Mesendoderm (in vitro differentiated cells): ENCODE measurements at regions not wholly inside any gene's neighbourhood (a gene's known extent, or its start where the extent isn't known, plus 50 kb on each side); places are given as distances from the start of the nearest gene placed in this dataset.

Experiments used
- DNase-seq: peaks from one replicate; pipeline ENCODE4 v3.0.0; 2013
- H2AK5ac ChIP-seq: 2 replicates; pipeline ENCODE4 v1.6.1; 2013; ENCODE audit warnings: low read length, inconsistent platforms
- H2BK120ac ChIP-seq: 2 replicates; pipeline ENCODE4 v1.6.1; 2013; ENCODE audit warnings: low read depth, mild to moderate bottlenecking, low read length, moderate library complexity, mixed read lengths
- H2BK15ac ChIP-seq: replicated peaks from 2 replicates; pipeline ENCODE4 v1.6.1; 2013; ENCODE audit warnings: low read depth, mild to moderate bottlenecking, moderate library complexity
- H2BK5ac ChIP-seq: 2 replicates; pipeline ENCODE4 v1.6.1; 2013; ENCODE audit warnings: low read length, inconsistent platforms
- H3K18ac ChIP-seq: 2 replicates; pipeline ENCODE4 v1.6.1; 2013; ENCODE audit warnings: mild to moderate bottlenecking, low read length, mixed read lengths
- H3K23ac ChIP-seq: one replicate; pipeline ENCODE4 v1.6.1; 2013; ENCODE audit warnings: low read length
- H3K27ac ChIP-seq: 2 replicates; pipeline ENCODE4 v1.5.1; 2013; ENCODE audit warnings: low read depth, mild to moderate bottlenecking, inconsistent platforms, low read length, moderate library complexity
- H3K27me3 ChIP-seq: 2 replicates; pipeline ENCODE4 v1.6.1; 2013; ENCODE audit warnings: low read length, control low read depth, mild to moderate bottlenecking, inconsistent platforms; ENCODE audit not compliant: insufficient read depth, poor library complexity
- H3K36me3 ChIP-seq: 2 replicates; pipeline ENCODE4 v1.6.1; 2013; ENCODE audit warnings: low read length, inconsistent platforms; ENCODE audit not compliant: control insufficient read depth, insufficient read depth
- H3K4ac ChIP-seq: one replicate; pipeline ENCODE4 v1.6.1; 2013; ENCODE audit warnings: low read depth, mild to moderate bottlenecking, low read length, moderate library complexity
- H3K4me1 ChIP-seq: 2 replicates; pipeline ENCODE4 v1.6.1; 2013; ENCODE audit warnings: low read depth, low read length, inconsistent platforms; ENCODE audit not compliant: control insufficient read depth
- H3K4me2 ChIP-seq: 2 replicates; pipeline ENCODE4 v1.6.1; 2013; ENCODE audit warnings: low read length
- H3K4me3 ChIP-seq: 2 replicates; pipeline ENCODE4 v1.5.1; 2013; ENCODE audit warnings: mild to moderate bottlenecking, low read length
- H3K56ac ChIP-seq: one replicate; pipeline ENCODE4 v1.6.1; 2013; ENCODE audit warnings: low read length
- H3K79me1 ChIP-seq: 2 replicates; pipeline ENCODE4 v1.6.1; 2013; ENCODE audit warnings: low read length, inconsistent platforms
- H3K79me2 ChIP-seq: 2 replicates; pipeline ENCODE4 v1.6.1; 2013; ENCODE audit warnings: mild to moderate bottlenecking, low read length; ENCODE audit not compliant: control insufficient read depth, insufficient read depth
- H3K9ac ChIP-seq: 2 replicates; pipeline ENCODE4 v1.6.1; 2013; ENCODE audit warnings: low read length, inconsistent platforms
- H4K5ac ChIP-seq: one replicate; pipeline ENCODE4 v1.6.1; 2013; ENCODE audit warnings: low read length
- H4K8ac ChIP-seq: one replicate; pipeline ENCODE4 v1.6.1; 2013; ENCODE audit warnings: low read depth, mild to moderate bottlenecking, control low read depth, low read length, moderate library complexity
- WGBS: extraction: QIAGEN DNeasy Blood & Tissue Kit; methylation state at CpG from one replicate; pipeline ENCODE4 v1.1.7; 2013; ENCODE audit warnings: low lambda C conversion rate, missing lambda C conversion rate; ENCODE audit not compliant: insufficient coverage; ENCODE audit errors: extremely low coverage; 5-methylcytosine and 5-hydroxymethylcytosine counted together

DNA sequence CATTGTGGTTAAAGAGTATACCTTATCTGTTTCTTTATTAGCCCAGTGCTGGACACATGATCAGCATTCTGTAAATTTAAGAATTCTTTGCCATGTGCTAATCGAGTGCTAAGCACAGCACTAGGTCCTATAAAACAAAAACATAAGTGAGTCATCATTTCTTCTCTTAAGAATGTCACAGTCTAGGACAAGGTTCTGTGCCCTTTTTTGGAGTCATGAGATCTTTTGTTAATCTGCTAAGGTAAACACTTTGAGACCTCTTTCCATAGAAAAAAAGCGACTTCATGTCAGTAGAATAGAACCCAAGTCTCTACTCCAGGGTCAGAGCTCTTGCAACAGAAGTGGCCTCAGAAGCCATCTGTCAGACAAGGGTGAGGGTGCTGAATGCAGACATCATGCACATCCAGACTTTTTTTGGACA lies 70.0 kb upstream of the NFIA start:
- WGBS = no CpG with 5 or more reads among the region's 2 CpGs

DNA sequence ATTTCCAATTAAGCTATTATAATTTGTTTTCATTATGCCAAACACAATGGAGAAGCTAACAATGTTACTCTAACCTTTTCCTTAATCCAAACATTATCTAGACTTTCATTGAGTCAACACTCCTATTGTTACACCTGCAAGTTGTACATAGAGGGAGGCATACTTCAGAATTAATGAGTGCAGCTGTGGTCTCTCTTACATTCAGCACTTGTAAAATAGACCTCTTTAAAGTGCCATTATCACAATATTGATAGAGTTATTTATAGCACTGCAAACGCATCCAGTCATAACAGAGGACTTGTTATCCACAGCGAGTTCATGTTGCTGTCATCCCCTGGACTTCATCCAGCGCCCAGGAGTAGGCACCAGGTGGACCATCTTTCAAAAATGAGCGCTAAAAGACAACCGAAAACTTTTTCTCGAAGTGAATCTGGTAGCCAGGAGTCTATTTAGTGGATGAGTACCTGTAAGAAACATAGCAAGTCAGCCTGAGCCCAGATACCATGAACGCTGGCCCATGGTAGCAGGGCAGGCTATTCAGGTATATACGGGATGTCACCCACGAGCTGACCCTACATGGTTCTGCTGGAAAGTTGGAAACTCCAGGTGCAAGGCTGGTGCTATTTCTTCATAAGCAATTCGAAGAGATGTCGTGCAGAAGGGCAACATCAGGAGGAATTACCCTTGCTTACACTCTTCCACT lies 70.6 kb upstream of the NFIA start:
- Histone ChIP-seq H3K4me3 (no peak overlapping the region), H3K79me1 (no peaks in the 10 kb centered on the region), H3K56ac (no peak overlapping the region), H3K27ac (no peak overlapping the region), H4K8ac (no peak overlapping the region), H2AK5ac (no peak overlapping the region), H3K23ac (no peak overlapping the region), H3K4me2 (no peak overlapping the region), H2BK5ac (no peak overlapping the region), H2BK120ac (no peak overlapping the region), H3K79me2 (no peaks in the 10 kb centered on the region), H2BK15ac (no peak overlapping the region), H3K18ac (no peak overlapping the region), H3K9ac (no peak overlapping the region), H4K5ac (no peak overlapping the region), H3K4me1 (peaks cover 2% of the 10 kb centered on the region), H3K27me3 (no peaks in the 10 kb centered on the region), H3K4ac (no peak overlapping the region), H3K36me3 (no peaks in the 10 kb centered on the region)
- WGBS = no CpG with 5 or more reads among the region's 11 CpGs
- no peak for DNase-seq

More for the DNA sequence above, 70.0 kb upstream of the NFIA start:
- no peak overlapping the region for H2BK15ac ChIP-seq
- H2AK5ac ChIP-seq = no peak overlapping the region
- H3K4me1 ChIP-seq = peaks cover 2% of the 10 kb centered on the region
- no peak overlapping the region for H3K23ac ChIP-seq
- H4K5ac ChIP-seq = no peak overlapping the region
- no peaks in the 10 kb centered on the region for H3K27me3 ChIP-seq
- H3K18ac ChIP-seq = no peak overlapping the region
- no peak for DNase-seq
- H3K79me2 ChIP-seq = no peaks in the 10 kb centered on the region
- H2BK120ac ChIP-seq = no peak overlapping the region
- no peaks in the 10 kb centered on the region for H3K36me3 ChIP-seq
- no peak overlapping the region for H3K9ac ChIP-seq
- H3K4me2 ChIP-seq = no peak overlapping the region
- H3K4ac ChIP-seq = no peak overlapping the region
- H4K8ac ChIP-seq = no peak overlapping the region
- no peak overlapping the region for H2BK5ac ChIP-seq
- no peak overlapping the region for H3K56ac ChIP-seq
- H3K4me3 ChIP-seq = no peak overlapping the region
- no peak overlapping the region for H3K27ac ChIP-seq
- H3K79me1 ChIP-seq = no peaks in the 10 kb centered on the region

DNA sequence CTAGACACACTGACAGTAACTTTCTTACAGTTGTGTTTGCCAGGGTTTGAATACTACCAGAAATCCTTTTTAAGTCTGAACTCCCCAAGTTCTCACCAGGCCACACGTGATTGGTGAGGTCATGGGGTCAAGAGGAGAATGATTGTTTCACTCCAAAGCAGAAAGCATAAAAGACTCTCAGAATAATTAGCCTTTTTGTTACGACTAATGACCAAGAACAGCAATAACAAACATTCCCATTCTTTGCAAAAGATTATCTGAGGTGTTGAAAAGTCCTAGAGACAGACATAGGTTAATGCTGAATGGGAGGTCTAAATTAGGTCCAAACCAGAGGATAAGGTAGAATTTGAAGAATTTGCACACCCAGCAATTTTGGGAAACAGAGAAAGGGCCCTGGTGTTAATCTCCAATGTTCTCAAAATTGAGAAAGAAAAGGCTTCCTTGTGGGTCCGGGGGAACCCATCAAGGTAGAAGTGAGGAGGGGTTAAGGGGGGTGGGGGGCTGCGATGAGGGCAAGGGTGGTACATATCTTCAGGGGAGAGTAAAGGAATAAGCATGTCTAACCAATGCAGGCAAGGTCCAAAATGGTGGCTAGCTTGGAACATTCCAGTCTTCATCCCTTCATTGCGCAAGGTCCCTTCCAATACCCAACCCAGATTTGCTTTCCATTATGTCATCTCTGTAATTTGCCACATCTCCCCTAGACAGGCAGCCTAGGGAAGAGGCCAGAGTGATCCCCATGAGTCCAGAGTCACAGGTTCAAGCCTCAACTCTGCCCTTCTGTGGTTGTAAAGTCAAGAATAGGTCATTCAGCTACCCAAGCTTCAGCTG lies 74.6 kb upstream of the NFIA start:
- H3K36me3 ChIP-seq = no peaks in the 10 kb centered on the region
- H3K4me1 ChIP-seq = peaks cover 3% of the 10 kb centered on the region
- no peak for DNase-seq
- H4K8ac ChIP-seq = no peak overlapping the region
- no peak overlapping the region for H2BK120ac ChIP-seq
- no CpG with 5 or more reads among the region's 5 CpGs for WGBS
- H3K4me2 ChIP-seq = no peak overlapping the region
- no peak overlapping the region for H3K56ac ChIP-seq
- H2BK15ac ChIP-seq = no peak overlapping the region
- no peak overlapping the region for H3K4me3 ChIP-seq
- H3K9ac ChIP-seq = no peak overlapping the region
- no peaks in the 10 kb centered on the region for H3K79me1 ChIP-seq
- H3K4ac ChIP-seq = no peak overlapping the region
- H2AK5ac ChIP-seq = no peak overlapping the region
- H3K79me2 ChIP-seq = no peaks in the 10 kb centered on the region
- no peak overlapping the region for H3K18ac ChIP-seq
- no peaks in the 10 kb centered on the region for H3K27me3 ChIP-seq
- H3K27ac ChIP-seq = no peak overlapping the region
- H2BK5ac ChIP-seq = no peak overlapping the region
- no peak overlapping the region for H4K5ac ChIP-seq
- H3K23ac ChIP-seq = no peak overlapping the region

DNA sequence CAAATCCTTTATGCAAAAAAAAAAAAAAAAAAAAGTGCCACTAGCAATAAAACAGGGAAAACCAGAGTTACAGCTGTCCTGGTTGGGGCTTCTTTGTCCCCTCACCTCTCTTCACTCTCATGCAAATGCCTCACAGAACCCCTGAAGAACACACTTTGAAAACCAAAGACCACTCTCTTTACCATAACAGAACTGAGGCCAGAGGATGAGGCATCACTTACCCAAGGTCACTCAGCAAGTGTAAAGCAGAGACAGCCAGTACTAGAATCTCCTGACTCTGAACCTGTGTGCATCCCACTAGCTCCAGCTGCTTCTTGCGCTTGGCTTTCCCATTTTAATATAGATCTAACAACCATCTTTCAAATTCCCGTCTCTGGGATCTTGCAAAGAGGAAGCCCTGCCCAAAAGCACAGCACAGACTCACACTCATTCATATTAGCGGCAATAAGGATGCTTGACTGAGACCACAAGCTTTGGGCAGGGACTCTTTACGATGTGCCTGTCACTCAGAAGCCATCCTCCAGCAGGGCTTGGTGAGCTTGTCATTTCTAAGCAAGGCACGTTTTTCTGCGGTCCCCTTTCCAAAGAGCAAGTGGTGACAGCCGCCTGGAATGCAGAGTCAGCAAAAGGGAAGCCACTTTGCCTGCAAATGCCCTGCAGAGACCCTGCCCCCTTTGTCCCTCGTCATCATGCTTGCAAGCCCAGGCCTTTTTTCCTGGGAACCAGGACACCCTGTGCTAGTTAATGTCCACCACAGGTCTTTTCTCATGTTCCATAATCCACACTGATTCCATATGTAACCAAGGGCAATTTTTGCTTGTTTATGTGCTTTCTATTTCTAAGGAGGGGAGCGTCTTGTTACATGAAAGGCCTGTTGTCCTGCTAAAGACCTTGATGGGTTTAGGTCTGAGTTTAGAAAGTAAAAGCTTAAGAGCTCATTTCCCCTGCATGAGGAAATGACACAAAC lies 76.5 kb upstream of the NFIA start:
- peak; percentile 65 for DNase-seq
- no peaks in the 10 kb centered on the region for H3K79me1 ChIP-seq
- H4K8ac ChIP-seq = no peak overlapping the region
- no peak overlapping the region for H2BK15ac ChIP-seq
- H3K4me2 ChIP-seq = peak overlapping the region; percentile 14
- no peaks in the 10 kb centered on the region for H3K27me3 ChIP-seq
- no peak overlapping the region for H3K23ac ChIP-seq
- peak overlapping the region; percentile 20 for H3K56ac ChIP-seq
- no peak overlapping the region for H3K9ac ChIP-seq
- H3K4me1 ChIP-seq = peaks cover 2% of the 10 kb centered on the region
- H3K4ac ChIP-seq = no peak overlapping the region
- H3K4me3 ChIP-seq = no peak overlapping the region
- H4K5ac ChIP-seq = no peak overlapping the region
- no peak overlapping the region for H2AK5ac ChIP-seq
- no peak overlapping the region for H3K18ac ChIP-seq
- H2BK5ac ChIP-seq = no peak overlapping the region
- no peaks in the 10 kb centered on the region for H3K36me3 ChIP-seq
- H2BK120ac ChIP-seq = no peak overlapping the region
- no peaks in the 10 kb centered on the region for H3K79me2 ChIP-seq
- WGBS = no CpG with 5 or more reads among the region's 9 CpGs
- H3K27ac ChIP-seq = no peak overlapping the region

DNA sequence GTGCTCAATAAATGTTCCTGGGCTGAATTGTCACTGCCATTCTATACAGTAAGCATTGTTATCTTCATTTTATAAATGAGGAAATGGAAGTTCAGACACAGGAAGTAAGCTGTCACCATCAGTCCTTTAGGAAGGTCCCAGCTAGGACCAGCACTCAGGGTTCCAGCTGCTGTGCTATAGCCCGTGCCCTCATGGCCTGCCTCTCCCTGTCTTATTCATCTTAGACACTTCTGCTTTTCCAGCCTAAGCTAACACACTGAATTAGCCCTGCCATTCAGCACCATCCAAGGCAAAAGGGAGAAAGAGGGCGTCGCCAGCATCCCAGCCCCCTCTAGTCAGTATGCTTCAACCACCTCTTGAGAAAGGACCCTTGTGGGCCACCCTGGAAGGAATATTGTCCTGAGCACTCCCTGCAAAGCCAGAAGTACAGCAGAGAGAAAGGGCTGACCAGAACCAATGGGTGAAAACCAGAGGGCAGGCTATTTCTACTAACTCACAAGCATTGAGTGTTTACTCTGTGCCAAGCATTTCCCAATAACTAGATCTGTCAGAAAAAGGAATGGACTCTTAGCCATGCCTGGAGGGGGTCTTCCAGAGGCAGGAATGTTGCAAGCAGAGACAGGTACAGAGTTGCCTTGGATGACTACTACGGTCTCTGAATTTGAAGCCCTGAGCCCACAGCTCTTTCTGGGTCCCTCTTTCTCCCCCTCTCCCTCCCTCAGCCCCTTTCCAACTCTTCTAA lies 77.9 kb upstream of the NFIA start:
- WGBS = no CpG with 5 or more reads among the region's 4 CpGs
- H3K56ac ChIP-seq = no peak overlapping the region
- no peak overlapping the region for H2AK5ac ChIP-seq
- no peaks in the 10 kb centered on the region for H3K27me3 ChIP-seq
- H3K4me2 ChIP-seq = no peak overlapping the region
- no peak overlapping the region for H3K4me3 ChIP-seq
- H3K79me1 ChIP-seq = no peaks in the 10 kb centered on the region
- no peak for DNase-seq
- H2BK15ac ChIP-seq = no peak overlapping the region
- H3K4ac ChIP-seq = no peak overlapping the region
- H3K79me2 ChIP-seq = no peaks in the 10 kb centered on the region
- no peak overlapping the region for H2BK120ac ChIP-seq
- no peak overlapping the region for H2BK5ac ChIP-seq
- H4K5ac ChIP-seq = no peak overlapping the region
- H3K27ac ChIP-seq = no peak overlapping the region
- no peak overlapping the region for H3K18ac ChIP-seq
- no peak overlapping the region for H4K8ac ChIP-seq
- H3K4me1 ChIP-seq = peaks cover 2% of the 10 kb centered on the region
- no peak overlapping the region for H3K23ac ChIP-seq
- no peaks in the 10 kb centered on the region for H3K36me3 ChIP-seq
- no peak overlapping the region for H3K9ac ChIP-seq
